ENCODE measurements at regions not wholly inside any gene's neighbourhood (a gene's known extent, or its start where the extent isn't known, plus 50 kb on each side); places are given as distances from the start of the nearest gene placed in this dataset.

DNA sequence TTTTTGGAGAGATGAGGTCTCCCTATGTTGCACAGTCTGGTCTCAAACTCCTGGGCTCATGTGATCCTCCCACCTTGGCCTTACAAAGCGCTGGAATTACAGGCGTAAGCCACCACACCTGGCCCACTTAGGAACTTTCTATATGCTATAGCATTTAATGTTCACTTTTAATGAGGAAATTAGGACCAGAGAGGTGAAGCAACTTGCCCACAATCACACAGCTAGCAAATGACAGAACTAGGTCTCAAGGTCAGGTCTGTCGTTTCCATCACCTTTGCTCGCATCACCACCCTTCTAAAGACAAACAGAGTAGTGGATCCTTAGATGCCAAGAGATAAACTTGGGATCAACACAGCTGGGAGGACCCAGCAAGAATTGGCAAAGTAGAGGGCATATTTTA lies 381.7 kb downstream of the CD83 start:
- TF ChIP-seq POLR2A (IDR thresholded peaks at IDR 0.05; ENCODE audit: borderline replicate concordance, extremely low read depth, insufficient read depth, insufficient read length): no peak
- TF ChIP-seq, protein P1, sequence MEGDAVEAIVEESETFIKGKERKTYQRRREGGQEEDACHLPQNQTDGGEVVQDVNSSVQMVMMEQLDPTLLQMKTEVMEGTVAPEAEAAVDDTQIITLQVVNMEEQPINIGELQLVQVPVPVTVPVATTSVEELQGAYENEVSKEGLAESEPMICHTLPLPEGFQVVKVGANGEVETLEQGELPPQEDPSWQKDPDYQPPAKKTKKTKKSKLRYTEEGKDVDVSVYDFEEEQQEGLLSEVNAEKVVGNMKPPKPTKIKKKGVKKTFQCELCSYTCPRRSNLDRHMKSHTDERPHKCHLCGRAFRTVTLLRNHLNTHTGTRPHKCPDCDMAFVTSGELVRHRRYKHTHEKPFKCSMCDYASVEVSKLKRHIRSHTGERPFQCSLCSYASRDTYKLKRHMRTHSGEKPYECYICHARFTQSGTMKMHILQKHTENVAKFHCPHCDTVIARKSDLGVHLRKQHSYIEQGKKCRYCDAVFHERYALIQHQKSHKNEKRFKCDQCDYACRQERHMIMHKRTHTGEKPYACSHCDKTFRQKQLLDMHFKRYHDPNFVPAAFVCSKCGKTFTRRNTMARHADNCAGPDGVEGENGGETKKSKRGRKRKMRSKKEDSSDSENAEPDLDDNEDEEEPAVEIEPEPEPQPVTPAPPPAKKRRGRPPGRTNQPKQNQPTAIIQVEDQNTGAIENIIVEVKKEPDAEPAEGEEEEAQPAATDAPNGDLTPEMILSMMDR (IDR thresholded peaks at IDR 0.05 in 2 of 3, conservative IDR thresholded peaks at IDR 0.05 in 1 of 3; ENCODE audit: borderline replicate concordance in 1 of 3, insufficient read depth in 1 of 3, low read depth in 2 of 3, low read length in 2 of 3): no peak

Measured in HCT116 (cell line).